IMR-90 (cell line): ENCODE measurements at regions not wholly inside any gene's neighbourhood (a gene's known extent, or its start where the extent isn't known, plus 50 kb on each side); places are given as distances from the start of the nearest gene placed in this dataset.
A peak's percentile ranks its signal among the peaks of the same experiment; 100 is the strongest.

Experiments used
- ATAC-seq: fragments of 200-7000 bp; cut with Tn5 transposase; 2 replicates; pipeline ENCODE4 v1.9.1; 2020; ENCODE audit warnings: low read depth, mild to moderate bottlenecking, moderate library complexity
- BruUV-seq: library from RNA; stranded (reverse); fragments of 400-500 nt; replicated peaks from 2 replicates; lab custom pipeline; 2021; lab: Mats Ljungman, UMichigan
- CTCF ChIA-PET: fragments of 300-600 bp; formaldehyde crosslinking; extraction: SDS; loops from one replicate; lab custom pipeline; 2021; ENCODE audit warnings: antibody characterized with exemption; lab: Yijun Ruan, JAX
- POLR2A ChIA-PET: fragments of 300-600 bp; sonication (Branson Sonifier 250); formaldehyde crosslinking; loops from one replicate; lab custom pipeline; 2022; ENCODE audit warnings: antibody characterized with exemption; ENCODE audit not compliant: unreplicated experiment; lab: Charles Lee
- DNase-seq: peaks from one replicate; pipeline ENCODE4 v3.0.0; 2013
- H2AFZ ChIP-seq: replicated peaks from 2 replicates; pipeline ENCODE3; 2013; ENCODE audit warnings: low read length, mild to moderate bottlenecking; ENCODE audit not compliant: poor library complexity
- H2AK5ac ChIP-seq: 2 replicates; pipeline ENCODE4 v1.6.1; 2013; ENCODE audit warnings: low read depth, low read length, inconsistent platforms
- H2AK9ac ChIP-seq: replicated peaks from 2 replicates; pipeline ENCODE3; 2013; ENCODE audit warnings: mild to moderate bottlenecking, low read depth, low read length, moderate library complexity; ENCODE audit not compliant: poor library complexity
- H2BK120ac ChIP-seq: 2 replicates; pipeline ENCODE4 v1.6.1; 2013; ENCODE audit warnings: low read depth, low read length, inconsistent platforms
- H2BK15ac ChIP-seq: 3 replicates; pipeline ENCODE4 v1.6.1; 2013; ENCODE audit warnings: low read depth, low read length, inconsistent platforms
- H2BK20ac ChIP-seq: 2 replicates; pipeline ENCODE4 v1.6.1; 2013; ENCODE audit warnings: low read depth, mild to moderate bottlenecking, inconsistent platforms, low read length, moderate library complexity
- H2BK5ac ChIP-seq: 2 replicates; pipeline ENCODE4 v1.6.1; 2013; ENCODE audit warnings: mild to moderate bottlenecking, low read depth, low read length, inconsistent platforms; ENCODE audit not compliant: poor library complexity, severe bottlenecking
- H3K14ac ChIP-seq: replicated peaks from 2 replicates; pipeline ENCODE4 v1.6.1; 2013; ENCODE audit warnings: low read depth, low read length, inconsistent platforms
- H3K18ac ChIP-seq: 2 replicates; pipeline ENCODE4 v1.6.1; 2013; ENCODE audit warnings: low read depth, low read length, control low read depth
- H3K23ac ChIP-seq: 2 replicates; pipeline ENCODE4 v1.6.1; 2013; ENCODE audit warnings: low read depth, low read length, inconsistent platforms
- H3K27ac ChIP-seq: 2 replicates; pipeline ENCODE4 v1.5.1; 2013; ENCODE audit warnings: mild to moderate bottlenecking, control low read depth, low read length; ENCODE audit not compliant: insufficient read depth
- H3K27me3 ChIP-seq: 2 replicates; pipeline ENCODE4 v1.6.1; 2013; ENCODE audit warnings: low read length; ENCODE audit not compliant: control insufficient read depth, insufficient read depth
- H3K36me3 ChIP-seq: 2 replicates; pipeline ENCODE4 v1.6.1; 2013; ENCODE audit warnings: low read length, mixed read lengths; ENCODE audit not compliant: control insufficient read depth, insufficient read depth
- H3K4ac ChIP-seq: 2 replicates; pipeline ENCODE4 v1.6.1; 2013; ENCODE audit warnings: low read depth, low read length, inconsistent platforms
- H3K4me1 ChIP-seq: 2 replicates; pipeline ENCODE4 v1.6.1; 2013; ENCODE audit warnings: low read length, mixed read lengths; ENCODE audit not compliant: control insufficient read depth, insufficient read depth
- H3K4me2 ChIP-seq: 2 replicates; pipeline ENCODE4 v1.6.1; 2013; ENCODE audit warnings: low read depth, mild to moderate bottlenecking, control low read depth, low read length, moderate library complexity
- H3K4me3 ChIP-seq: 2 replicates; pipeline ENCODE4 v1.5.1; 2013; ENCODE audit warnings: low read depth, mild to moderate bottlenecking, control low read depth, low read length, moderate library complexity; ENCODE audit not compliant: insufficient read depth
- H3K56ac ChIP-seq: 2 replicates; pipeline ENCODE4 v1.6.1; 2013; ENCODE audit warnings: low read length, inconsistent platforms; ENCODE audit not compliant: insufficient read depth; ENCODE audit errors: extremely low read depth
- H3K79me1 ChIP-seq, 2 experiments: 2 replicates each; pipeline ENCODE4 v1.6.1; 2013; ENCODE audit warnings: low read length in 2 of 2, inconsistent platforms in 1 of 2, low read depth in 1 of 2
- H3K9ac ChIP-seq: 2 replicates; pipeline ENCODE4 v1.6.1; 2013; ENCODE audit warnings: low read depth, low read length, control low read depth
- H3K9me1 ChIP-seq: 2 replicates; pipeline ENCODE4 v1.6.1; 2013; ENCODE audit warnings: low read length, inconsistent platforms; ENCODE audit not compliant: insufficient read depth
- H3K9me3 ChIP-seq: 2 replicates; pipeline ENCODE4 v1.6.1; 2013; ENCODE audit warnings: low read length; ENCODE audit not compliant: control insufficient read depth, insufficient read depth
- H4K20me1 ChIP-seq: 2 replicates; pipeline ENCODE4 v1.6.1; 2013; ENCODE audit warnings: low read length, inconsistent platforms; ENCODE audit not compliant: insufficient read depth
- H4K5ac ChIP-seq: 2 replicates; pipeline ENCODE4 v1.6.1; 2013; ENCODE audit warnings: mild to moderate bottlenecking, low read depth, low read length, control low read depth
- H4K8ac ChIP-seq, 2 experiments: 2 replicates each; pipeline ENCODE4 v1.6.1; 2013; ENCODE audit warnings: low read depth in 2 of 2, low read length in 2 of 2, control low read depth in 1 of 2, inconsistent platforms in 1 of 2
- H4K91ac ChIP-seq: 2 replicates; pipeline ENCODE4 v1.6.1; 2013; ENCODE audit warnings: low read depth, low read length, inconsistent platforms; ENCODE audit not compliant: insufficient read depth
- MAFK ChIP-seq: IDR thresholded peaks from 2 replicates; pipeline ENCODE4 v1.6.1; 2012; ENCODE audit warnings: low read depth, low read length, improper control_type of control experiment
- SMC3 ChIP-seq: fragments of 150-350 bp; IDR thresholded peaks from 2 replicates; pipeline ENCODE4 v1.6.1; 2016; ENCODE audit warnings: low read depth, mild to moderate bottlenecking, antibody characterized with exemption, low read length, moderate library complexity
- WGBS, 2 experiments: methylation state at CpG; one replicate each; pipeline versions ENCODE4 v1.1.5 to v1.1.7; 2013; ENCODE audit warnings: missing lambda C conversion rate in 2 of 2; ENCODE audit not compliant: insufficient read length in 1 of 2; ENCODE audit errors: extremely low coverage in 2 of 2; 5-methylcytosine and 5-hydroxymethylcytosine counted together
- dilution Hi-C: fragments of 300-500 bp; cut with HindIII; formaldehyde crosslinking; loops from one replicate; pipeline ENCODE4 v1.14.3; 2018; ENCODE audit warnings: low sequenced_read_pairs; ENCODE audit not compliant: unreplicated experiment
- in situ Hi-C: fragments of 300-500 bp; cut with MboI; formaldehyde crosslinking; loops from 3 replicates; pipeline ENCODE4 v1.14.3; 2019; ENCODE audit warnings: low sequenced_read_pairs, inconsistent platforms, mixed read lengths
- intact Hi-C: fragments of 100-400 bp; cut with micrococcal nuclease; formaldehyde crosslinking; loops from 2 replicates; pipeline ENCODE4 v1.10.0; 2022

- dilution Hi-C loops = no loop called here
- intact Hi-C loops = no loop called here
These were observed 177.7 kb downstream of the NDUFS4 start for GRCh38 chr5:53738105-53738504.

More at GRCh38 chr5:53738105-53738504, 177.7 kb downstream of the NDUFS4 start:
- no peaks in the 10 kb centered on the region for H3K79me1 ChIP-seq
- BruUV-seq = no TSS peak
- peaks cover 4% of the 10 kb centered on the region for H3K27me3 ChIP-seq
- H4K5ac ChIP-seq = no peak overlapping the region
- no peak overlapping the region for H2BK5ac ChIP-seq
- no peak overlapping the region for H3K56ac ChIP-seq
- H2AK9ac ChIP-seq = no peak overlapping the region
- no peak overlapping the region for H3K4me3 ChIP-seq
- no peak overlapping the region for H4K91ac ChIP-seq
- no peaks in the 10 kb centered on the region for H4K20me1 ChIP-seq
- H2BK15ac ChIP-seq = no peak overlapping the region
- H3K4ac ChIP-seq = no peak overlapping the region
- no peak overlapping the region for H3K9ac ChIP-seq
- in situ Hi-C loops = no loop called here
- TF ChIP-seq SMC3 = no peak
- TF ChIP-seq MAFK = peak; percentile 61; the same call in 1 of the 2 replicates
- H2AFZ ChIP-seq = no peak overlapping the region
- H4K8ac ChIP-seq = no peak overlapping the region
- H3K4me2 ChIP-seq = no peak overlapping the region
- no peak overlapping the region for H3K27ac ChIP-seq
- ChIA-PET CTCF (no interaction called here), POLR2A (no interaction called here)
- no peaks in the 10 kb centered on the region for H3K4me1 ChIP-seq
- DNase-seq (no peak), ATAC-seq (no peak)
- no peak overlapping the region for H2AK5ac ChIP-seq
- H3K18ac ChIP-seq = no peak overlapping the region
- H2BK20ac ChIP-seq = no peak overlapping the region
- WGBS, 2 experiments = no CpG with 5 or more reads among the region's 3 CpGs
- no peak overlapping the region for H3K14ac ChIP-seq
- no peaks in the 10 kb centered on the region for H3K9me3 ChIP-seq
- no peaks in the 10 kb centered on the region for H3K36me3 ChIP-seq
- H3K23ac ChIP-seq = no peak overlapping the region
- no peak overlapping the region for H2BK120ac ChIP-seq
- no peaks in the 10 kb centered on the region for H3K9me1 ChIP-seq
